ENCODE measurements at regions not wholly inside any gene's neighbourhood (a gene's known extent, or its start where the extent isn't known, plus 50 kb on each side); places are given as distances from the start of the nearest gene placed in this dataset.

GRCh38 chr4:111798840-111799239 is 346.4 kb upstream of the FAM241A start:
- no peak for TF ChIP-seq CTCF (IDR thresholded peaks at IDR 0.05; ENCODE audit: insufficient read depth, low read length, poor library complexity, severe bottlenecking)
- TF ChIP-seq EZH2phosphoT487 (conservative IDR thresholded peaks at IDR 0.05; ENCODE audit: low read length), result no peak
